ENCODE measurements at regions not wholly inside any gene's neighbourhood (a gene's known extent, or its start where the extent isn't known, plus 50 kb on each side); places are given as distances from the start of the nearest gene placed in this dataset.
"Not testable (repeated sequence)": the region's sequence is repeated elsewhere in the genome, so short reads cannot be mapped to it uniquely, and the experiment has no call there.

DNA sequence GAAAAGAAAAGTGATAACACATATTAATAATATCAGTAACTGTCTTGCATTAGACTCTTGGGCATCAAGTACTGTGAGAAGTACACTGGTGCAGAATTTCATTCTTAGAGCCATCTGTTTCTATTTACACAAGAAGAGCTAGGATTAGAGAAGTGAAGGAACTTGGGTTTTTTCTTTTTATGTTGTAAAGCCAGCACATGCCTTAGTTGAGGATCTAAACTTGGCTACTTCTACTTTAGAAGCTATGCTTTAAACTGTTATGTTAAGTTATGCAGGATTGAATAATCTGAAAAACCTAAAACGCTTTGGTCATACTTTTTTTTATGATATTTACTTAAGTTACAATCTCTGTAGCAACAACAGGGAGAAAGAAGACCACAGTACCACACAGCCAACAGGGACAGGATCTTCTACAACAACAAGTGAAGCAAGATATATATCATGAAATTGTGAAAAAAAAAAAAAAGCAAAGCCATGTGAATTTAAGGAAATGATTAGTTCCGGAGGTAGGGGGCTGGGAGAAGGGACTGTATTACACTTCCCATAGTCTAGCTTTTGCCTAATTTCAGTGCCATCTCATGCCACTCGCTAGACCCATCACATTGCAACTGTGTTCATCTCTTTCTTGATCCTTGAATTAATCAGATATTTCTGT lies 305.1 kb upstream of the GOT2 start:
- H3K27me3 Mint-ChIP-seq = no peaks in the 10 kb centered on the region
- no peak for ATAC-seq (replicated peaks)
- H3K36me3 Mint-ChIP-seq (ENCODE audit: insufficient read depth) = no peaks in the 10 kb centered on the region
- H3K4me3 Mint-ChIP-seq = no peak overlapping the region
- H3K27ac Mint-ChIP-seq = no peak overlapping the region
- no peak for DNase-seq
- peaks cover 0 to 4% of the 10 kb centered on the region in 2 donors for H3K9me3 Mint-ChIP-seq
- H3K4me1 Mint-ChIP-seq (ENCODE audit: low read depth in 2 of 2) = no peaks in the 10 kb centered on the region

DNA sequence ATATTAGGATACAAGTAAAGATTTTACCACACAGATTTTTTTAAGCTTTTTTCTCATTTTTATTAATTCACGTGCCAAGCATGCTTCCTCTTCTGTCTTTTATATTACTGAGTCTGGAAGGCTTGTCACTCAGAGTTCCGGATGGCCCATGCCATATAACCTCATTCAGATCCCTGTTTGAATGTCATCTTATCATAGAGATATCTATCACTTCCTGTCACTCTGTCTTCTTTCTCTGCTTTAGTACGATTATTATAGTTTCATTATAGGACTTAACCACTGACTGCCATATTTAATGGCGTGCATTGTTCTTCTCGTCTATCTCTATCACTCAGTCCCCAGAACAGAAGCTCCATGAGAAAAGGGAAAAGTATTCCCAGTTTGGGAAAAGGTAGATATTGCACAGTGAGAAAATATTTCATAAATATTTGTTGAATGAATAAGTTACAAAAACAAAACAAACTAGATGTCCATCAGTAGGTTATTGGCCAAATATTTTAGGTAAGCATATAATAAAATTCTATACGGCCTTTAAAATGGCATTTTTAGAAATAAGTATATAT lies 296.9 kb upstream of the GOT2 start:
- no peaks in the 10 kb centered on the region for H3K4me1 Mint-ChIP-seq (ENCODE audit: low read depth in 2 of 2)
- H3K27ac Mint-ChIP-seq = no peak overlapping the region
- H3K36me3 Mint-ChIP-seq (ENCODE audit: insufficient read depth) = no peaks in the 10 kb centered on the region
- no peaks in the 10 kb centered on the region for H3K27me3 Mint-ChIP-seq
- ATAC-seq (replicated peaks) (no peak), DNase-seq (no peak)
- H3K9me3 Mint-ChIP-seq = peaks cover 4 to 5% of the 10 kb centered on the region in 2 donors
- no peak overlapping the region for H3K4me3 Mint-ChIP-seq

DNA sequence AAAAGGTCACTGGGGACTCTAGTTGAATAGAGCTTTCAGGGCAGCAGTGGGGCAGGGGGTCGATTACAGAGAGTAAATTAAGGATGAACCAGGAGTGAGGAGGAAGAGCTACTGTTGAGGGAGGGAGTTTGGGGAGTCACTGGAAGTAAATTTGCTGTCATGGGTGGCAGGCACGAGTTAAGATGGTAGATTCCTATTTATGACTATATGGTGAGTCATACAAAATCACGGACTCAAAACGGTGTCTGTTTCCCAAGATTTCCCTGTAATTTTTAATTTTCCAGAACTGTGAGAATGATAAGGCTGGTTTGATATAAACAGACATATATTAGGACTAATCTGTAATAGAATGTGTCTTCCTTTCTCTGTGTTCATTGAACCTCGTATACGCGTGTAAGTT lies 287.6 kb upstream of the GOT2 start:
- Mint-ChIP-seq H3K27ac (no peak overlapping the region), H3K4me3 (no peak overlapping the region), H3K27me3 (no peaks in the 10 kb centered on the region), H3K36me3 (ENCODE audit: insufficient read depth) (no peaks in the 10 kb centered on the region), H3K9me3 (peaks cover 14 to 23% of the 10 kb centered on the region in 2 donors), H3K4me1 (ENCODE audit: low read depth in 2 of 2) (no peaks in the 10 kb centered on the region)
- ATAC-seq (replicated peaks) = no peak
- no peak for DNase-seq

DNA sequence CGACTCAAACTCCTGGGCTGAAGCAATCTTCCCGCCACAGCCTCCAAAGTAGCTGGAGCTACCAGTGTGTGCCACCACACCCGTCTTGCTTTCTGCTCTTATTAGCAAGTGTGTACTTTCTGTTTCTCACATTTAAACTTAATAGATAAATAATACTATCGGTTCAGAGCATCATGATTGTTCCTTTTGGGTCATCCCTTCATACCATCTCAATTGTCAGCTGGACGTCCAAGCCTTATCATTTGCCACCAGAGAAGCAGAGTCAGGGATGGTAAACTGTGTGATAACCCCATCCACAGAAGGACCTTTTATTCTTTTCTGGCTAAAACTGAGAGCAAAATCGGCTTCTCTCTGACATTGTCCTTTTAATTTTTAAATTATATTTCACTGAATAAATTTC lies 279.8 kb upstream of the GOT2 start:
- no peaks in the 10 kb centered on the region for H3K36me3 Mint-ChIP-seq (ENCODE audit: insufficient read depth)
- ATAC-seq (replicated peaks) (no peak), DNase-seq (no peak)
- H3K4me1 Mint-ChIP-seq (ENCODE audit: low read depth in 2 of 2) = no peaks in the 10 kb centered on the region
- H3K9me3 Mint-ChIP-seq = peaks cover 8 to 10% of the 10 kb centered on the region in 2 donors
- no peaks in the 10 kb centered on the region for H3K27me3 Mint-ChIP-seq
- H3K4me3 Mint-ChIP-seq = no peak overlapping the region
- H3K27ac Mint-ChIP-seq = no peak overlapping the region

DNA sequence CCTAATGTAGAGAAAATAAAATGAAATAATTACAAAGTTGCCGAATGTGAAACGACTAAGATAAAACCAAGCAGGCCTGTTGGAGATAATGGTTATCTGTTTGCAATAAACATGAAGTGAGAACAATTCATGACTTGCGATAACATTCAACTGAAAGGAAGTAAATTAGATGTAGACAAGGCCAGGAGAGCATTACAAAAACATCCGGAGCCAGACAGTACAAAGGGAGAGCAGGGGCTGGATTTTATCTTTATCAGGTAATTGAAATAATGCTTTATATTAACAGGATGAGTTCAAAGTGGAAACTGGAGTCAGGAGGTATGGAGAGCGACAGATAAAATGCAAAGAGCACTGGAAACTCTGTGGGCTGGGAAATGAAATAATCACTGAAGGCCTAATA lies 265.6 kb upstream of the GOT2 start:
- Mint-ChIP-seq H3K4me1 (ENCODE audit: low read depth in 2 of 2) (no peaks in the 10 kb centered on the region), H3K36me3 (ENCODE audit: insufficient read depth) (no peaks in the 10 kb centered on the region), H3K27ac (no peak overlapping the region), H3K4me3 (no peak overlapping the region), H3K27me3 (no peaks in the 10 kb centered on the region), H3K9me3 (peaks cover 3 to 7% of the 10 kb centered on the region in 2 donors)
- no peak for ATAC-seq (replicated peaks)
- DNase-seq = no peak

DNA sequence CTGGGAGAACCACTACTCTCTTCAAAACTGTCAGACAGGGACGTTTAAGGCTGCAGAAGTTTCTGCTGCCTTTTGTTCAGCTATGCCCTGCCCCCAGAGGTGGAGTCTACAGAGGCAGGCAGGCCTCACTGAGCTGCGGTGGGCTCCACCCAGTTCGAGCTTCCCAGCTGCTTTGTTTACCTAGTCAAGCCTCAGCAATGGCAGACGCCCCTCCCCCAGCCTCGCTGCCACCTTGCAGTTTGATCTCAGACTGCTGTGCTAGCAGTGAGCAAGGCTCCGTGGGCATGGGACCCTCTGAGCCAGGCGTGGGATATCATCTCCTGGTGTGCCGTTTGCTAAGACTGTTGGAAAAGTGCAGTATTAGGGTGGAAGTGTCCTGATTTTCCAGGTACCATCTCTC lies 258.6 kb upstream of the GOT2 start:
- ATAC-seq (replicated peaks) = not testable (repeated sequence)

DNA sequence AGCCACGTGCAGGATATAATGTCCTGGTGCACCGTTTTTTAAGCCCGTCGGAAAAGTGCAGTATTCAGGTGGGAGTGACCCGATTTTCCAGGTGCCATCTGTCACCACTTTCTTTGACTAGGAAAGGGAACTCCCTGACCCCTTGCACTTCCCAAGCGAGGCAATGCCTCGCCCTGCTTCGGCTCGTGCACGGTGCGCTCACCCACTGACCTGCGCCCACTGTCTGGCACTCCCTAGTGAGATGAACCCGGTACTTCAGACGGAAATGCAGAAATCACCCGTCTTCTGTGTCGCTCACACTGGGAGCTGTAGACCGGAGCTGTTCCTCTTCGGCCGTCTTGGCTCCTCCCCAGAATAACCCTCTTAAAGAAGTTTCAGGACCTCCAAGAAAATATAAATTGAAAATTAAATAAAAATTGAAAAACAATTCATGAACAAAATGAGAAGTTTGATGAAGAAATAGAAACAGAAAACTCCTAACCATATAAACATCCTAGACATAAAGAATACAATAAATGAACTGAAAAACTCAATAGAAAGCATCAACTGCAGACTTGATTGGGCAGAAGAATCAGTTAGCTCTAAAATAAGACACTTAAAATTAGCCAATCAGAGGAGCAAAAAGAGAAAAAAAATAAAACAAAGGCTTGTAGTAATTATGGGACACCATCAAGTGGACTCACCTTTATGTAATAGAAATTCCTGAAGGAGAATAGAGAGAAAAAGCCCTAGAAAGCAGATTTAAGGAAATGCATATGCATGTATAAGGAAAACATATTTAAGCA lies 249.3 kb upstream of the GOT2 start:
- DNase-seq; ATAC-seq (replicated peaks); H3K27ac Mint-ChIP-seq; H3K4me1 Mint-ChIP-seq (ENCODE audit: low read depth in 2 of 2); H3K36me3 Mint-ChIP-seq (ENCODE audit: insufficient read depth); H3K4me3 Mint-ChIP-seq; H3K27me3 Mint-ChIP-seq: not testable (repeated sequence)
- H3K9me3 Mint-ChIP-seq = peaks cover 12% of the 10 kb centered on the region in 2 donors

More for the DNA sequence above, 258.6 kb upstream of the GOT2 start:
- H3K4me3 Mint-ChIP-seq; H3K27ac Mint-ChIP-seq; H3K4me1 Mint-ChIP-seq (ENCODE audit: low read depth in 2 of 2); DNase-seq; H3K27me3 Mint-ChIP-seq; H3K36me3 Mint-ChIP-seq (ENCODE audit: insufficient read depth); H3K9me3 Mint-ChIP-seq: not testable (repeated sequence)

DNA sequence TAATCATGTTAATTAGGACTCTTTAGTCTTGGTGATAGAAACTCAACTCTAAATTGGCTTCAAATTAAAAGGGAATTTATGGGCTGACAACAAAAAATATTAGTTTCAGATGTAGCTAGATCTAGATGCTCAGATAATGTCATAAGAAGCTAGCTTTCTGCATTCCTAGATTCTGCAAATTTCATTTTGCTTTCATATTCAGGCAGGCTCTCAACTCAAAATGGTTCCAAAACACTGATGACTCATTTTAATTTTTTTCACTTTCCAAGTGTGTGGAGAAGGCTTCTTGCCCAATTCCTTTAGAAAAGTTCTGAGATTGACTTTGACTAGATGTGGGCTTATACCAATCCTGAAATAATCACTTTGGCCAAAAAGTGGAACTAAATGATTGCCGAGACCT lies 236.7 kb upstream of the GOT2 start:
- no peak for DNase-seq
- Mint-ChIP-seq H3K27me3 (no peaks in the 10 kb centered on the region), H3K27ac (no peak overlapping the region), H3K9me3 (peaks cover 4 to 7% of the 10 kb centered on the region in 2 donors), H3K4me1 (ENCODE audit: low read depth in 2 of 2) (peaks cover 0 to 2% of the 10 kb centered on the region in 2 donors), H3K4me3 (no peak overlapping the region), H3K36me3 (ENCODE audit: insufficient read depth) (no peaks in the 10 kb centered on the region)
- no peak for ATAC-seq (replicated peaks)

DNA sequence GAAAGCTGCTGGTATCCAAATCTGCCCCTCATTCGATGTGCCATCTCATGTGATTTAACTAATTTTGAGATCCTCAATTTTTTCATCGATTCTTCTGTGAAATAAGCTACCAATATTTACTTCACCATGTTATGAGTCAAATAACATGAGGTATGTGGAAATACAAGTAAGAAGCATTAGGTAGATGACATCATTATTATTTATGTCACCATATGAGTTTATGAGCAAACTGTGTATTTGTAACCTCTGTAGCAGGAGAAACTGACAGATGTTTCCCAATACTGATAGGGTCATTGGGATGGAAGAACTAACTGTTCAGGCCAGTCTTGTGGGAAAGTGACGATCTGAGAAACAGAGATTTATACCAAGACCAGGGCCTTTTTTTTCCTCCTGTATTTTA lies 229.4 kb upstream of the GOT2 start:
- H3K36me3 Mint-ChIP-seq (ENCODE audit: insufficient read depth) = no peaks in the 10 kb centered on the region
- H3K9me3 Mint-ChIP-seq = peaks cover 4 to 6% of the 10 kb centered on the region in 2 donors
- no peak overlapping the region for H3K27ac Mint-ChIP-seq
- DNase-seq (no peak), ATAC-seq (replicated peaks) (no peak)
- no peak overlapping the region for H3K4me3 Mint-ChIP-seq
- no peaks in the 10 kb centered on the region for H3K4me1 Mint-ChIP-seq (ENCODE audit: low read depth in 2 of 2)
- H3K27me3 Mint-ChIP-seq = no peaks in the 10 kb centered on the region

DNA sequence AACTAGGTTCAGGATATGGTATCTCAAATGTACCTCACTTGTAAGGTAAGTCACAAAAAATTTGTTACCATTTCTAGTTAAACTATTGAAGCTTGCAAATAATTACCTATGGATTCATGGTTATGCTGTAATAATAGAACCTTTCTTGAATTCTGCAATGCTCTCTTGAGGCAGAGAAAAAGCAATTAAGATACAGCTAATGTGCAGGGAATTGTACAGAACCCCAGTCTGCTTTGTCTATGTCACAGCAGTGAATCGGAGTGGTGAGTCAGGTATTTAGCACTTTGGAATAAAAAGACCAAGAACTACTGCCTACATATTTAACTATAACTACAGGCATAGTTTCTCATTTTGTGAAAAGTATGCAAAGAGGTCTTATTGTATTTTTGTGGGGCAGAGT lies 228.7 kb upstream of the GOT2 start:
- Mint-ChIP-seq H3K4me1 (ENCODE audit: low read depth in 2 of 2) (no peaks in the 10 kb centered on the region), H3K27me3 (no peaks in the 10 kb centered on the region), H3K9me3 (peaks cover 4 to 6% of the 10 kb centered on the region in 2 donors), H3K36me3 (ENCODE audit: insufficient read depth) (no peaks in the 10 kb centered on the region), H3K4me3 (no peak overlapping the region), H3K27ac (no peak overlapping the region)
- DNase-seq (no peak), ATAC-seq (replicated peaks) (no peak)

DNA sequence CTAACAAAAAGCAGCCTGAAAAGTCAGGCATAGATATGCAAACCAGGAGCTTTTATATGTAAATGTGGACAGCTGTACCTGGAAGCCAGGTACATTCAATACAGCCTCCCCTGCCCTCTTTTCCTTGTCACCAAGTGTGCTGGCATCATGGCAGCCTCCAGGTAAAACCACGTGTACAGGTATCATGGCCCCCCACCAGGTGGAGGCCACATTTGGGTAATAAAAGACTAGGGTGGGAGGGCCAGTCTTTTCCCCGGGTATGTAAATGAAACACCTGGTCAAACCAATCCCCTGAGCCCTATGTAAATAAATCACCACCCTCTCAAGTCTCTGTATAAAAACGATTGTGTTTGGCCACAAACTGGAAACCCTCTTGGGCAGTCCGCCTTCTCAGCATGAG lies 226.4 kb upstream of the GOT2 start:
- H3K4me1 Mint-ChIP-seq (ENCODE audit: low read depth in 2 of 2) = no peaks in the 10 kb centered on the region
- no peak overlapping the region for H3K27ac Mint-ChIP-seq
- peaks cover 2 to 6% of the 10 kb centered on the region in 2 donors for H3K9me3 Mint-ChIP-seq
- H3K36me3 Mint-ChIP-seq (ENCODE audit: insufficient read depth) = no peaks in the 10 kb centered on the region
- DNase-seq = no peak
- no peaks in the 10 kb centered on the region for H3K27me3 Mint-ChIP-seq
- no peak for ATAC-seq (replicated peaks)
- no peak overlapping the region for H3K4me3 Mint-ChIP-seq

DNA sequence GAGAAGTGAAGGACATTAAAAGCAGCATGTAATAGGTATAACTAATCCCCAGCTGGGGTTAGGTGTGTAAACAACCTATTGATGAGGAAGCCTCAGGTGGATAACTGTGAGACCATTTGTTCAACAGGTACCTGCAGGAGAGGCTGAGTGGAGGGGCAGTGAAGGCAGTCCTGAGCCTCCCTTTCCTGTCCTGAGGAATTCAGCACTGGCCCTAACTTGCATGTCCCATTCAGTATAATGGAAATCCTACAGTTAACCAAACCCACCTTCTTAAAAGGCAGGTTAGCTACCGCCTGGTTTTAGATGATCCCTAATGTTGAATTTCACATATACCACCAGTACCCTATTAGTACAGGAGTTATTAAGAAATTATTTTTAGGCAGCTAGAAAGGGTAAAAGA lies 225.9 kb upstream of the GOT2 start:
- Mint-ChIP-seq H3K4me1 (ENCODE audit: low read depth in 2 of 2) (no peaks in the 10 kb centered on the region), H3K9me3 (peaks cover 2 to 6% of the 10 kb centered on the region in 2 donors), H3K4me3 (no peak overlapping the region), H3K27me3 (no peaks in the 10 kb centered on the region), H3K36me3 (ENCODE audit: insufficient read depth) (no peaks in the 10 kb centered on the region), H3K27ac (no peak overlapping the region)
- DNase-seq (no peak), ATAC-seq (replicated peaks) (no peak)

DNA sequence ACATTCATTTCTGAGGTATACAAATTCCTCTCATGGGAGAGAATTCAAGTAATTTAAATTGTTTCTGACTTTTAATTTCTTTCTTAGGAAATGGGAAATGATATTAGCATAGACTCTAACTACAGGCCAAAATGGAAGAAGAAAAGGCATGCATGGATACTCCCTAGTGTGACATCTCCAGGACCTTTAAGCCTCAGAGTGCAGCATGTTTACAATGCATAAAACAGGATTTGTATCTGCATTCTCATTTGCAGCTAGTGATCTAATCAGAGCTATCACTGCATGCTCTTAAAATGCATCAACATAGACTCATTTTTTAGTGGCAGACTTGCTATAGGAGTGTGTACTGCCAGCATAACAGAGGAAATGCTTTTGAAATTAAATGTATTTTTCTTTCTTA lies 224.6 kb upstream of the GOT2 start:
- H3K27me3 Mint-ChIP-seq = no peaks in the 10 kb centered on the region
- ATAC-seq (replicated peaks) (no peak), DNase-seq (no peak)
- H3K4me1 Mint-ChIP-seq (ENCODE audit: low read depth in 2 of 2) = no peaks in the 10 kb centered on the region
- no peak overlapping the region for H3K4me3 Mint-ChIP-seq
- peaks cover 2 to 6% of the 10 kb centered on the region in 2 donors for H3K9me3 Mint-ChIP-seq
- no peak overlapping the region for H3K27ac Mint-ChIP-seq
- H3K36me3 Mint-ChIP-seq (ENCODE audit: insufficient read depth) = no peaks in the 10 kb centered on the region

DNA sequence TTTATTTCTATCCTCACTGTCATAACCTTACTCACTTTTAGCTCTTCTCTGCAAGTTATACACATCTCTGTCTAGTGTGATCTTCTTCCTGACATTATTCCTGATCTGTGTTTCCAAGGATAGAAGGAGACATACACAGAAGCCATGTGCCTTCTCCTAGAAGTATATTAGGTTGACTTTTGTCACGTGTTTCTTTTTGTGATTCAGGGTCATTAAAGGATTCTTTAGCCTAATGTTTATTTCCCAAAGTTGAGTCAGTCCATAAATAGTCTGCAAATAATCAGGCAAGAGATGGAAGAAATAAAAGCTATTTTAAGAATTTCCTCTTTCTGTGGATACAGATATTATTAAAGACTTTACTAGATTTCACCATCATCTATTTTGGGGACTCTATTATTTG lies 214.1 kb upstream of the GOT2 start:
- no peak for ATAC-seq (replicated peaks)

More for the DNA sequence above, 214.1 kb upstream of the GOT2 start:
- H3K4me1 Mint-ChIP-seq (ENCODE audit: low read depth in 2 of 2) = no peaks in the 10 kb centered on the region
- H3K27me3 Mint-ChIP-seq = no peaks in the 10 kb centered on the region
- H3K27ac Mint-ChIP-seq = no peak overlapping the region
- H3K9me3 Mint-ChIP-seq = peaks cover 0 to 10% of the 10 kb centered on the region in 2 donors
- no peaks in the 10 kb centered on the region for H3K36me3 Mint-ChIP-seq (ENCODE audit: insufficient read depth)
- DNase-seq = no peak
- H3K4me3 Mint-ChIP-seq = no peak overlapping the region

Data from effector memory CD8-positive, alpha-beta T cell (primary cell).